HG03045 (cell line): ENCODE measurements at regions not wholly inside any gene's neighbourhood (a gene's known extent, or its start where the extent isn't known, plus 50 kb on each side); places are given as distances from the start of the nearest gene placed in this dataset.
"Not testable (repeated sequence)": the region's sequence is repeated elsewhere in the genome, so short reads cannot be mapped to it uniquely, and the experiment has no call there.

Source experiments
- ATAC-seq: cut with Tn5 transposase; IDR thresholded peaks from one replicate; pipeline ENCODE4 v1.9.1; 2021; ENCODE audit warnings: mild to moderate bottlenecking, moderate library complexity; ENCODE audit not compliant: unreplicated experiment

GRCh38 chr11:87490671-87491070, 452.9 kb downstream of the TMEM135 start:
- ATAC-seq = no peak

GRCh38 chr11:87484566-87484965, 446.8 kb downstream of the TMEM135 start:
- ATAC-seq = no peak

GRCh38 chr11:87477321-87477720, 439.6 kb downstream of the TMEM135 start:
- no peak for ATAC-seq

GRCh38 chr11:87473174-87473573, 435.4 kb downstream of the TMEM135 start:
- ATAC-seq = no peak

- no peak for ATAC-seq
Measured at GRCh38 chr11:87466223-87466622, 428.5 kb downstream of the TMEM135 start.

- no peak for ATAC-seq
Measured at GRCh38 chr11:87465716-87466115, 428.0 kb downstream of the TMEM135 start.

GRCh38 chr11:87463486-87464102, 425.9 kb downstream of the TMEM135 start:
- ATAC-seq = no peak

- ATAC-seq = no peak
Measured at GRCh38 chr11:87462171-87462570, 424.4 kb downstream of the TMEM135 start.

GRCh38 chr11:87460842-87461637, 423.3 kb downstream of the TMEM135 start:
- ATAC-seq = no peak

GRCh38 chr11:87460279-87460678, 422.5 kb downstream of the TMEM135 start:
- no peak for ATAC-seq

- no peak for ATAC-seq
Measured at GRCh38 chr11:87459351-87459750, 421.6 kb downstream of the TMEM135 start.

GRCh38 chr11:87456499-87456898, 418.8 kb downstream of the TMEM135 start:
- no peak for ATAC-seq

- ATAC-seq = no peak
Measured at GRCh38 chr11:87455180-87455579, 417.4 kb downstream of the TMEM135 start.

GRCh38 chr11:87454241-87454640, 416.5 kb downstream of the TMEM135 start:
- no peak for ATAC-seq

- no peak for ATAC-seq
Measured at GRCh38 chr11:87453531-87454089, 415.9 kb downstream of the TMEM135 start.

- ATAC-seq = not testable (repeated sequence)
Measured at GRCh38 chr11:87452025-87452424, 414.3 kb downstream of the TMEM135 start.

GRCh38 chr11:87451395-87451794, 413.7 kb downstream of the TMEM135 start:
- ATAC-seq = no peak

- ATAC-seq = no peak
Measured at GRCh38 chr11:87447606-87448005, 409.9 kb downstream of the TMEM135 start.

GRCh38 chr11:87444993-87445392, 407.3 kb downstream of the TMEM135 start:
- no peak for ATAC-seq

GRCh38 chr11:87443707-87444106, 406.0 kb downstream of the TMEM135 start:
- ATAC-seq = no peak

GRCh38 chr11:87440076-87440770, 402.5 kb downstream of the TMEM135 start:
- ATAC-seq = no peak

GRCh38 chr11:87438416-87438815, 400.7 kb downstream of the TMEM135 start:
- no peak for ATAC-seq
